ENCODE measurements at regions not wholly inside any gene's neighbourhood (a gene's known extent, or its start where the extent isn't known, plus 50 kb on each side); places are given as distances from the start of the nearest gene placed in this dataset.

DNA sequence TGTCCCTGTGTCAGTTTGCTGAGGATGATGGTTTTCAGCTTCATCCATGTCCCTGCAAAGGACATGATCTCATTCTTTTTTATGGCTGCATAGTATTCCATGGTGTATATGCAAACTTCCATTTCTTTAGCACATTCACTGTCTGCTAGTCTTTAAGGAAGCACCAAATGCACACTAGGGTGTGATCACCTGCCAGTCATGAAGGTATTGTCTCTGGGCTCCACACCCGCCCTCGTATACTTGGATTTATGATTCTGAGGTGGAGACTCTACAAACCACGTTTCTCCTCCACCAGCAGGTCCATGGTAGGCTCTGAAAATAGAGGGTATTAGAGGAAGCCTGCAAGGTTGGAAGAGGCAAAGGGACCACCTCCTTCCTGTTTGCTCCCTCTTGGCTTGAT, 75.9 kb upstream of the MAML3 start:
- TF ChIP-seq, protein P1, sequence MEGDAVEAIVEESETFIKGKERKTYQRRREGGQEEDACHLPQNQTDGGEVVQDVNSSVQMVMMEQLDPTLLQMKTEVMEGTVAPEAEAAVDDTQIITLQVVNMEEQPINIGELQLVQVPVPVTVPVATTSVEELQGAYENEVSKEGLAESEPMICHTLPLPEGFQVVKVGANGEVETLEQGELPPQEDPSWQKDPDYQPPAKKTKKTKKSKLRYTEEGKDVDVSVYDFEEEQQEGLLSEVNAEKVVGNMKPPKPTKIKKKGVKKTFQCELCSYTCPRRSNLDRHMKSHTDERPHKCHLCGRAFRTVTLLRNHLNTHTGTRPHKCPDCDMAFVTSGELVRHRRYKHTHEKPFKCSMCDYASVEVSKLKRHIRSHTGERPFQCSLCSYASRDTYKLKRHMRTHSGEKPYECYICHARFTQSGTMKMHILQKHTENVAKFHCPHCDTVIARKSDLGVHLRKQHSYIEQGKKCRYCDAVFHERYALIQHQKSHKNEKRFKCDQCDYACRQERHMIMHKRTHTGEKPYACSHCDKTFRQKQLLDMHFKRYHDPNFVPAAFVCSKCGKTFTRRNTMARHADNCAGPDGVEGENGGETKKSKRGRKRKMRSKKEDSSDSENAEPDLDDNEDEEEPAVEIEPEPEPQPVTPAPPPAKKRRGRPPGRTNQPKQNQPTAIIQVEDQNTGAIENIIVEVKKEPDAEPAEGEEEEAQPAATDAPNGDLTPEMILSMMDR (IDR thresholded peaks at IDR 0.05): no peak
- no peak for TF ChIP-seq POLR2A (IDR thresholded peaks at IDR 0.05)

All from lower leg skin (tissue), 3 donors.